ENCODE measurements at regions not wholly inside any gene's neighbourhood (a gene's known extent, or its start where the extent isn't known, plus 50 kb on each side); places are given as distances from the start of the nearest gene placed in this dataset.

GRCh38 chrX:1072637-1073377 lies 139.6 kb downstream of the CRLF2 start:
- peaks cover 7% of the 10 kb centered on the region for H3K36me3 Mint-ChIP-seq (ENCODE audit: unreplicated experiment)
- peak; percentile 19 for DNase-seq
- no peak overlapping the region for H3K4me3 Mint-ChIP-seq (ENCODE audit: unreplicated experiment)
- no peak overlapping the region for H3K27ac Mint-ChIP-seq (ENCODE audit: unreplicated experiment)
- TF ChIP-seq, protein P1, sequence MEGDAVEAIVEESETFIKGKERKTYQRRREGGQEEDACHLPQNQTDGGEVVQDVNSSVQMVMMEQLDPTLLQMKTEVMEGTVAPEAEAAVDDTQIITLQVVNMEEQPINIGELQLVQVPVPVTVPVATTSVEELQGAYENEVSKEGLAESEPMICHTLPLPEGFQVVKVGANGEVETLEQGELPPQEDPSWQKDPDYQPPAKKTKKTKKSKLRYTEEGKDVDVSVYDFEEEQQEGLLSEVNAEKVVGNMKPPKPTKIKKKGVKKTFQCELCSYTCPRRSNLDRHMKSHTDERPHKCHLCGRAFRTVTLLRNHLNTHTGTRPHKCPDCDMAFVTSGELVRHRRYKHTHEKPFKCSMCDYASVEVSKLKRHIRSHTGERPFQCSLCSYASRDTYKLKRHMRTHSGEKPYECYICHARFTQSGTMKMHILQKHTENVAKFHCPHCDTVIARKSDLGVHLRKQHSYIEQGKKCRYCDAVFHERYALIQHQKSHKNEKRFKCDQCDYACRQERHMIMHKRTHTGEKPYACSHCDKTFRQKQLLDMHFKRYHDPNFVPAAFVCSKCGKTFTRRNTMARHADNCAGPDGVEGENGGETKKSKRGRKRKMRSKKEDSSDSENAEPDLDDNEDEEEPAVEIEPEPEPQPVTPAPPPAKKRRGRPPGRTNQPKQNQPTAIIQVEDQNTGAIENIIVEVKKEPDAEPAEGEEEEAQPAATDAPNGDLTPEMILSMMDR (IDR thresholded peaks at IDR 0.05; ENCODE audit: partially characterized antibody, unreplicated experiment) = no peak
- H3K4me1 Mint-ChIP-seq (ENCODE audit: low read depth, unreplicated experiment) = peaks cover 5% of the 10 kb centered on the region
- H3K27me3 Mint-ChIP-seq (ENCODE audit: unreplicated experiment) = peaks cover 8% of the 10 kb centered on the region
- peaks cover 8% of the 10 kb centered on the region for H3K9me3 Mint-ChIP-seq (ENCODE audit: unreplicated experiment)

DNA sequence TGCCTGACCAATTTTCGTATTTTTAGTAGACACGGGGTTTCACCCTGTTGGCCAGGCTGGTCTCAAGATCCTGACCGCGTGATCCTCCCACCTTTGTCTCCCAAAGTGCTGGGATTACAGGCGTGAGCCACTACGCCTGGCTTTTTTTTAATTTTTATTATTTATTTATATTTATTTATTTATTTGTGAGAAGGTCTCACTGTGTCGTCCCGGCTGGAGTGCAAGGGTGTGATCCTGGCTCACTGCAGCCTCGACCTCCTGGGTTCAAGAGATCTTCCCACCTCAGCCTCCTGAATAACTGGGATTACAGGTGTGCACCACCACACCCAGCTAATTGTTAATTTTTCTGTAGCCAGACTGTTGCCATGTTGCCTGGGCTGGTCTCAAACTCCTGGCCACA lies 141.1 kb downstream of the CRLF2 start:
- TF ChIP-seq, protein P1 (IDR thresholded peaks at IDR 0.05; ENCODE audit: partially characterized antibody, unreplicated experiment) = no peak
- Mint-ChIP-seq H3K4me3 (ENCODE audit: unreplicated experiment) (no peak overlapping the region), H3K27ac (ENCODE audit: unreplicated experiment) (no peak overlapping the region), H3K4me1 (ENCODE audit: low read depth, unreplicated experiment) (peaks cover 5% of the 10 kb centered on the region), H3K36me3 (ENCODE audit: unreplicated experiment) (peaks cover 7% of the 10 kb centered on the region), H3K27me3 (ENCODE audit: unreplicated experiment) (peaks cover 8% of the 10 kb centered on the region), H3K9me3 (ENCODE audit: unreplicated experiment) (peaks cover 5% of the 10 kb centered on the region)
- no peak for DNase-seq

GRCh38 chrX:1062351-1062750 lies 150.1 kb downstream of the CRLF2 start:
- H3K27ac Mint-ChIP-seq (ENCODE audit: unreplicated experiment) = no peak overlapping the region
- TF ChIP-seq, protein P1 (IDR thresholded peaks at IDR 0.05; ENCODE audit: partially characterized antibody, unreplicated experiment) = no peak
- H3K27me3 Mint-ChIP-seq (ENCODE audit: unreplicated experiment) = peaks cover 5% of the 10 kb centered on the region
- H3K9me3 Mint-ChIP-seq (ENCODE audit: unreplicated experiment) = peaks cover 4% of the 10 kb centered on the region
- no peaks in the 10 kb centered on the region for H3K4me1 Mint-ChIP-seq (ENCODE audit: low read depth, unreplicated experiment)
- H3K36me3 Mint-ChIP-seq (ENCODE audit: unreplicated experiment) = peaks cover 13% of the 10 kb centered on the region
- DNase-seq = no peak
- no peak overlapping the region for H3K4me3 Mint-ChIP-seq (ENCODE audit: unreplicated experiment)

GRCh38 chrX:1060562-1060960 lies 151.9 kb downstream of the CRLF2 start:
- H3K9me3 Mint-ChIP-seq (ENCODE audit: unreplicated experiment) = peaks cover 4% of the 10 kb centered on the region
- no peak overlapping the region for H3K4me3 Mint-ChIP-seq (ENCODE audit: unreplicated experiment)
- no peaks in the 10 kb centered on the region for H3K4me1 Mint-ChIP-seq (ENCODE audit: low read depth, unreplicated experiment)
- DNase-seq = no peak
- no peak overlapping the region for H3K27ac Mint-ChIP-seq (ENCODE audit: unreplicated experiment)
- H3K27me3 Mint-ChIP-seq (ENCODE audit: unreplicated experiment) = peaks cover 3% of the 10 kb centered on the region
- TF ChIP-seq, protein P1 (IDR thresholded peaks at IDR 0.05; ENCODE audit: partially characterized antibody, unreplicated experiment) = no peak
- peaks cover 13% of the 10 kb centered on the region for H3K36me3 Mint-ChIP-seq (ENCODE audit: unreplicated experiment)

Measured in glutamatergic neuron (in vitro differentiated cells).